GM21423 (cell line): ENCODE measurements at regions not wholly inside any gene's neighbourhood (a gene's known extent, or its start where the extent isn't known, plus 50 kb on each side); places are given as distances from the start of the nearest gene placed in this dataset.

ENCODE experiments used
- ATAC-seq: cut with Tn5 transposase; IDR thresholded peaks from one replicate; pipeline ENCODE4 v1.9.1; 2021; ENCODE audit warnings: mild to moderate bottlenecking, moderate library complexity; ENCODE audit not compliant: unreplicated experiment

DNA sequence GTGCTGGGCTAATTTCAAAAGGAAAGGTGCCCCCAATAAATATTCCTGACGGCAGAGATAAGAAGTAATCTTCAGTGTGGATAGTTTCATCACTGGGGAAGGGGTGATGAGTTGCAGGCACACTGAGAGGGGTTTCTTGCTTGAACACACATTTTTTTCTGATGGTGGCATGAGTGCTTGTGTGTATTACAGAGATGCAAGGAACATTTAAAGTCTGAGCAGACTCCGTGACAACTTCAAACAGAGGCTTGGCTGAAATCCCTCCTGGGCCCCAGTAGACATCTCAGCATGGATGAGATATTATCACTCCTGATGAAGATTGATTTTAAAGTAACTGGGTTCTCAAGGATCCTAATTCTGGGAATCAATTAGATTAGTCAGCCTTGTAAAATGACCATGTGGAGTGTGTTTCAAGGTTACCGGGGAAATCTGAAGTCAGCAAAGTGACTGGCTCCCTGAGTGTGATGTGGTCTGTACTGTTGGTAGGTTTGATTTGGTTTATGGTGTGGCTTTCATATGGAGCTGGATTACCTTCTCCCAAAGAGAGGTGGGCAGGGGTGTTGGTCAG, 435.8 kb upstream of the EEF2KMT start:
- no peak for ATAC-seq

DNA sequence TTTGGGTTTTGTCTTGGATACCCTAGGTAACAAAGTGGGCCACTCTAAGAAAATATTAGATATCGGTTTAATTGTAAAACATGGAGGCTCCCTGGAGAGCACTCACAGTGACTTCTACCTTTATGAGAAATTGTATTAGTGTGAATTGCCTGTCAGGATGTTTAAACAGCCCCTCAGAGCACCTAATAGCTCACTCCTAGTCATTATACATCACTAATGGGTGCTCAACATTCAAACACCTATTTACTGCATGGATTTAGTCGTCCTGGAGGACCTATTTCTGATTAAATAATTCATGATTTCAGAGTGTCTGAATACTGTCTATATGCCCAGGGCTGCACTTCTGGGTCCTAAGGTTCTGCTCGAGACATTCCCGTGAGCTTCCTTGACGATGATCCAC, 430.2 kb upstream of the EEF2KMT start:
- ATAC-seq, result no peak

DNA sequence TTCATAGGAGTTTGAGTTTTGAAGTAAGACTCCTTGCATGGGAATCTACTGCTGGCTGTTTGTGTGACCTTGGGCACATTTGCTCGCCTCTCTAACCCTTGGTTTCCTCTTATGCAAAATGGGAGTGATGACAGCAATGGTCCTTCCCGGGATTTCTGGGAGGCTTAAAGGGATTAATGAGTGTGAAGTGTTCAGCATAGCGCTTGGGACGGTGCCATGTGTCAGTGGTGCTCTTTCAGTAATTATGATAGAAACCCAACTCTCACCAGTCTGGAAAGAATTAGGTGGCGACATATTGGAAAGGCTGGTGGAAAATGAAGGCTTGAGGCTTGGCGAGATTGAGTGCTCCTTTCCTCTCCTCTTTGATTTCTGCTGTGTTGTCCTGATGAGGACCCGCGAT, 429.2 kb upstream of the EEF2KMT start:
- no peak for ATAC-seq

DNA sequence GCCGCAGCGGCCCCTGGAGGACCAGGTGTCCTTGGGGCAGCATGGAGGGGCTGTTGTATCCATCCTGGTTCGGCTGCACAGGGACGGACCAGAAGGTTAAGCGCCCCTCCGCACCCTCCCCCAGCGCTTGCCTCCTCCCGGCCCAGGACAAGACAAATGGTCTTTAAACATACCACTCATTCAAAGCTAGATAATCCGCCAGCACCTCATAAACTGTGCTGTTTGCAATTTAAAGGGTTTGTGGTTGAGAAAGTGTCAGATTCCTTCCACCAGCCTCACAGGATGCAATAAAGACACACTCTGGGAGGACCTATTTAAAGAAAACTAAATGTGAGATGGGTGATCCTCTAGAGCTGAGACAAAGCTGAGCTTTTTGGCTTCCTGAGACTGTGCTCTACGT, 426.2 kb upstream of the EEF2KMT start:
- no peak for ATAC-seq

DNA sequence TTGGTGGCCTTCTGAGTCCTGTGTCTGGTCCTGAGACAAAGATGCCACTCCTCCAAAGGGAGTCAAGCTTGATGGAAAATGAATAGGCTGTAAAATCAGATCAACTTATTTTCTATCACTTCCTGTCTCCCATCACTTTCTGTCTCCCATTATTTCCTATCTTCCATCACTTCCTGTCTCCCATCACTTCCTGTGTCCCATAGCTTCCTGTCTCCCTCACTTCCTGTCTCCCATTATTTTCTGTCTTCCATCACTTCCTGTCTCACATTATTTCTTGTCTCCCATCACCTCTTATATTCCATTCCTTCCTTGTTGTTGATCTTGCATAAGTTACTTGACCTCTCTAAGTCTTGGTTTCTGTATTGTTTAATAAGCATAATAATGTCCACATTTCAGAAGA, 418.5 kb upstream of the EEF2KMT start:
- no peak for ATAC-seq

DNA sequence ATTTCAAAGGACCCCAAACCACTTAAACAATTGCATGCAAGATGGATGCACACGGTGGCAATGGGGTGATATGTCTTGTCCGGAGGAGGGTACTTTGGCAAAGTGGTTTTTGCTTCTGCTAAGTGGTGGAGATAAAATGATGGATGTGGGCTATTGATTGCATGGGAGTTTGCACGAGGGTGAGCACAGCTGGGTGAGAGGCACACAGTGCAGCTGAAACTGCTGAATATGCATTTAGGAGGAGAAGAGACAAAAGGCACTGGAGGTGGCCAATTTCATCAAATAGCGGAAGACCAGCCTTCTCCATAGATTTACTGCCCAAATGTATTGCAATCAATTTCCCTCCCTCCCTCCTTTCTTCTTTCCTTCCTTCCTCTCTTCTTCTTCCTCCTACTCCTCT, 414.4 kb upstream of the EEF2KMT start:
- ATAC-seq, result no peak

DNA sequence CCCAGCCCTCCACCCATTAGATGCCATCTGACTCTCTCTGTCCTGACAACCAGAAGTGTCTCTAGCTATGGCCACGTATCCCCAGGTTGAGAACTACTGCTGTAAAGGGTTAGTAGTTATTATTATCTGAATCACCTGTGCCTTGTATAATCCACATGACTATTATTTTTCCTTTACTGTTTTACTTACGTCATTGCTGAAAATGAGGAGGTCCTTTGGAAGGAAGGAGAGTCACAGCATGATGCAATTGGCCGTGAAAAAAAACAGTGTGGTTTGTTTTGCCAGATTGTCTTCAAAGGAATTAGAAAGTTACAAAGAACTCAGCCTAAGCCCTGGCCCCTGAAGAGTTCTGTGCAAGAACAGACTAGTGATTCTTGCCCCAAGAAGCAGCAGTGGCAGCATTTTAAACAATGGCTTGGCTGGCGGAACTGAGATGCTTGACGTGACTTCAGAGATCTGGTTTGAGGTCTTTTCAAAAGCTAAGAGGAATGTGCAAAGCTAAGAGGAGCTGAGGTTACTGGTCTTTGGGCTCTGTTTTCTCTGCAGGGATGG, 413.3 kb upstream of the EEF2KMT start:
- ATAC-seq, result no peak

DNA sequence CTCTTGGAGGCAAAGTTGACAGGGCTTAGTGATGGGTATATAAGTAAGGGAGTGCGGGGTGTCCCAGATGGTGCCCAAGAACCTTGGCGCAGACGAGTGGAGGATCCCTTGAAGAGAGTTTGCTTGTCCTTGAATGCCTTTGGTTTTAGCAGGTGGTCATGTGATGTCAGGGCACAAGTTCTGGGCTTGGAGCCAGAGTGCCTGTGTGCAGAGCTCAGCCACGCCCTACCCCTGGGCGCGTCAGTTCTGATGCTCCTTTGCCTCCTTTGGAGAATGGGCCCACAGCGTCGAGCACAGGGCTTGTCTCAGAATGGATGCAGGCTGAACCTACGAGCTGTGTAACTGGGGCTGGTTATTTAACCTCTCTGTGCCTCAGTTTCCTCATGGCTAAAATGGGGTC, 412.2 kb upstream of the EEF2KMT start:
- no peak for ATAC-seq

DNA sequence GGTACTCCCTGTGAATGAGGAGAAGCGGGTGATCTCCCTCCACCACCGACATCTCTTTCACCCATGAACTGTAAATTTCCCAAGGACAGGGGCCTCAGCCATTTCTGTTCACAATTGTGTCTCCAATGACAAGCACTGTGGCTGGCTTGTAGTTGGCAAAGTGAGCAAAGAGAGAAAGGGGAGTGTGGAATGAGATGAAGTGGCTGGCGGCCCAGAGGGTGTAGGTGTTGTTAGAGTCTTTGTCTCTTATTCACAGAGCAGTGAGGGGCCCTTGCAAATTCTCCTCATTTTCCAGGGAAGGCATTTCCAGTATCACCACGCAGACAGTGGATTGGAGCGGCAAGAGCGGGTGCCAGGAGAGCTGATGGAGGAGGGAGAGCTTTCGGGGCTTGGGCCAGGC, 411.7 kb upstream of the EEF2KMT start:
- no peak for ATAC-seq

DNA sequence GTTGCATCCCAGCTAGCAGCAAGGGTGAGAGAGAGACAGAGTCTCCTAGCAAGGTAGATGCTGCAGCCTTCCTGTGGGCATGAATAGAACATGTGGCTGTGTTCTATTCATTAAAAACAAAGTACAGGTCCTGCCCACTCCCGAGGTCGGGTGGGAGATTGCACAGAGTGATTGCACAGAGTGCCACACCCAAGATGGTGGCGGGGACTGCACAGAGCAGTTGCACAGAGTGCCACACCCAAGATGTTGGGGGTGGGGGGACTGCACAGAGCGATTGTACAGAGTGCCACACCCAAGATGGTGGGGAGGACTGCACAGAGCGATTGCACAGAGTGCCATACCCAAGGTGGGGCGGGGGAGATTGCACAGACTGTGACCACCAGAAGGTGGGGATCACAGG, 410.8 kb upstream of the EEF2KMT start:
- no peak for ATAC-seq

DNA sequence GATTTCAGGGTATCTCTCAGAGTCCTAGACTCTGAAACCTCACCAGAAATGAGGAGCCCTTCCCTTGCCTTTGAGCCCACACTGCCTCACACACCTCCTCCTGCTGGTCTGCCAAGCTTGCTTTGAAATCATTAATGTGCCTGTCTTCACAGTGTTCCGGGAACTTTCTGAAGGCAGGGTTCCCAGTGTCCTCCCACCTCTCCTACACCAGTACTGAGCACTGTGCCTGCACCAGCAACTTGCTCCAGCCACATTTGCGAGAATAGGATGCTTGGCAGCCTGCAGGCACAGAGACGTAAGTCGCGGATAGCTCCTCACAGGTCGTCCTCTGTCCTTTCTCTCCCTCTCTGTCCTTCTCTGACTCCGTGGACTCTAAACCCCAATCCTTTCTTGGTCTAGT, 408.4 kb upstream of the EEF2KMT start:
- no peak for ATAC-seq

DNA sequence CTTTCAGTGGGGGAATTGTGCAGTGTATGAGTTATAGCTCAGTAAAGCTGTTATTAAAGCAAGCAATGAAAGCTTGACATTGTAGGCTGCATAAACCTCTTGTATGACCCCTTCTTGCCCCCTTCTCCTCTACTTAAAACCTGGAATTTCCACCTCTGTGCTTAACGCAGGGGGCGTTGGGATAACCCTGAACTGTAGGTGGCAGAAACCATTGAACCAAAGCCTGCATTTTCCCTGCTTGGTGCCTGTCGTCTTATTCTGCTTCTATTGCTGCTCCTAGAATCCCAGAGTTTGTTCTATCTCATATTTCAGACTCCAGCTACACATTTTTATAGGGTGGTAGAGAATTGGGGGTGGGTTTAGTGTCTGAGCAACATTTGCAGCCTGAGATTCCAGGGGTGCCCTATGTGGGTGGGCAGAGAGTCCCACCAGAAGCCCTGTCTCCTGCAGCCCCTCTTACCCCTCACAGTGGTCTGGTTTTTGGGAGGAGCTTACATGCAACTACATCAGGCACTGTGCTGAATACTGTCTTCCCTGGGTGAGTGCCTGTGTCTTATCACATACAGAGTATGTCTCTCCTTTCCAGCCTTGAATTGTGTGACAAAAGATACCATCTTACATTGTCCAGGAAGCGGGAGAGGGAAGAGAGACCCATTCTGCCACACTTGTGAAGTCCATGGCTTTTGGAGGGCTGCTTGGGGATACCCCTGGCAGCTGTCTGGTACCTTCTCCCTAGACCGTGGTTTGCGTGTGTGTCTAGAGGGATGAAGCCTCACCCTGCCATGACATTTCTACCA, 407.7 kb upstream of the EEF2KMT start:
- ATAC-seq, result no peak

DNA sequence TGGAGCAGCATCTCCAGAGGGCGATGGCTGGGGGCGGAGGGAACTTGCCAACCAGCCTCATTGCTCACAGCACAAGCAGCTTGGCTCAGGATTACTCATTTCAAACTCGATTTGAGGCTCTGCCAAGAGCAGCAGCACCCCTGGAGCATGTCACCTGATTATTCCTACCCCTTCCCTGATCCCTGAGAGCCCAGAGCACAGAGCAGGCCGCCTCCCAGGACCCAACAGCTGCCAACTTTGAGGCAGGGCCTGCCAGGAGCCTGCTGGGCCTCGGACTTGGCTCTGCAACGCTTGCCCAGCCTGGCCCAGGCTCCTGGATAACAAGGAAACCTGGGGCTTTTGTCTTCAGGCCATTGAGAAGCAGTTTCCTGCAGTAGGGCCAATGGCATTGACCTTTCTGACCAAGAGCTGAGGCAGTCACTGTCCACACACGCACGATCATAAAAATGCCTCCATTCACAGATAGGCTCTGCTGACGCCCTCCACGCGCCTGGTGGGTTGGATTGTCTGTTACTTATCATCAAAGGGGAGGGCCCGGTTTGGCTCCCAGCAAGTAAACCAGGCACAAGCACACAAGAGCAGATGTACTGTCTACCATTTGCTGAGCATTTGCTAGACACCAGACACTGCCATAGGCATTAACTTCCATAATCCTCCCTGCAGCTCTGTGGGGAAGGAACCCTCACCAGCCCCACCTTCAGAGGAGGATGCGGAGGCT, 406.6 kb upstream of the EEF2KMT start:
- ATAC-seq, result no peak

DNA sequence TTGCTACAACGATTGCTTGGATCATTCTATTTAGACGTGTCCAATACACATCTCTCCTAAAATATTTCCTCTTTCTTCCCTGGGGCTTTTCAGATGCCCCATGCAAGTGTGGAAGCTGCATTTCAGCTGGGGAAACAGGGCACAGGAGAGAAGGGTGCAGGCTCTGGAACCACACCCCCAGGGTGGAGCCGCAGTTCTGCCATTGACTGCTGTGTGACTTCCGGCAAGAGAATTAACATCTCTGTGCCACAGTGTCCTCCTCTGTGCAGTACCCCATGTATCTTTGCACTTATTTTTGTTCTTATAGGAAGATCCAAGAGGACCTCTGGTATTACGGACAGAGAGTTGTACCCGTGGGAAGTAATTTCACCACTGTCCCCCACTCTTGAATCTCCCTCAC, 405.3 kb upstream of the EEF2KMT start:
- no peak for ATAC-seq

DNA sequence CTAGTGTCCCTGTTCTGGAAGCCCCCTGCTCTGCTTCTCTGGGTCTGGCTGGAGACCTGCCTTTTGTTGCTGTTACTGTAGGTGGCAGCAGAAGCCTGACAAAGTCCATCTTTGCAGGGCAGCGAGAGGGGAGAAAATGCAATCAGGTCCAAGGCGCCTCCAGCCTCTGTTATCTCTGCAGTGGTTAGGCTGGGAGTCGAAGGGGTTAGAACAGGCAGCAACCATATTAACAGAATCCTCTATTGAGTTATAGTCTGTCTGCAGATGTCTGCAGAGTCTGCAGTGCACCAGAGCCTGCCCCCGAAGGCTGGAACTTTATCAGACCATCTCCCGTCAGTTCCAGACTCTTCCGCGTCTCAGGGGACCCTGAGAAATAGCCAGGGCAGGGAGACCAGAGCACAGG, 404.9 kb upstream of the EEF2KMT start:
- no peak for ATAC-seq

DNA sequence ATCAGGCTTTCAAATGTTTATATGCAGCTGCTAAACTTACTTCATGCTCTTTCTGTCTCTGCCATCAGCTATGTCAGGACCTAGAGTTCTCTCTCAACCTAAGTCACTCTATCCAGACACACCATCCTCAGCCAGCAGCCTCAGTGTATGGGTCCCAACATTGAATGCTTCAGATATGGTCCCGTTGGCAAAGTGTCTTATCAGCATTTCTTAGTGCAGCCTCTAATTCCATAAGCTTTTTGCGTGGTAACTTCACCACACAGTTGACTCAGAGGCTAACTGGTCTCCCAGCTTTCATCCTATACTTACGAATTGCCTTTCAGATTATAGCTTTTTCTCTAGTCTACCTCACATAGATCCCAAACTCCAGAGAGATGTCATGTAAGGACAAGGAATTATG, 402.9 kb upstream of the EEF2KMT start:
- no peak for ATAC-seq

DNA sequence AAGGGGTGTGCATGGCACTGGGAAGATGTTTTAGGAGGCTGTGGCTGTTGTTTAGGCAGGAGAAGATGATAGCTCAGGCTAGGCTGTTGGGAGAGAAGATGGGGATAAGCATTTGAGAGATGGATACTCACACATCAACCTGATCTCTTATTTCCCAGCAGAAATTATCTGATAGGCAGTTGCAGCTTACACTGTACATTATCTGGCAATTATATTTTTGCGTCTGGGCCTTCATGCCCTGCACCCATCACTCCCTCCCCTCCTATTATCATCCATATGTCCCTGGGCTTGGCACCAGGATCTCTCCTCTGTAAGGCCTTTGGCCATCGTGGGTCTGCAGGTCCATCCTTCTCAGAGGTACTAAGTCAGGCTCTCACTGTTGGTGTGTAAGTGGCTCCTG, 401.0 kb upstream of the EEF2KMT start:
- ATAC-seq, result no peak

DNA sequence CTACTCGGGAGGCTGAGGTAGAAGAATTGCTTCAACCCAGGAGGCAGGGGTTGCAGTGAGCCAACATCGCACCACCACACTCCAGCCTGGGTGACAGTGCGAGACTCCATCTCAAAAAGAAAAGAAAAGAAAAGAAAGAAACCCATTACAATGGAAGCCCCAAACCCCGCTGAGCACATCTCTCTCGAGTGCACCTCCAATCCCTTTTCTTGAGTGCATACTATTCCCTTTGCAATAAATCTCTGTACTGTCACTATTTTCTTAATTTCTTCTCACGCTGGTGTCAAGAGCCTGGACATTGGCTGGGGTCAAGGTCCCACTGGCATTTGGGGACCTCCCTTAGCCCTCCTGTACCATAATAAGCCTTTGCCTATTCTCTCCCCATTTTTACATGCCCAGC, 398.4 kb upstream of the EEF2KMT start:
- ATAC-seq, result no peak

DNA sequence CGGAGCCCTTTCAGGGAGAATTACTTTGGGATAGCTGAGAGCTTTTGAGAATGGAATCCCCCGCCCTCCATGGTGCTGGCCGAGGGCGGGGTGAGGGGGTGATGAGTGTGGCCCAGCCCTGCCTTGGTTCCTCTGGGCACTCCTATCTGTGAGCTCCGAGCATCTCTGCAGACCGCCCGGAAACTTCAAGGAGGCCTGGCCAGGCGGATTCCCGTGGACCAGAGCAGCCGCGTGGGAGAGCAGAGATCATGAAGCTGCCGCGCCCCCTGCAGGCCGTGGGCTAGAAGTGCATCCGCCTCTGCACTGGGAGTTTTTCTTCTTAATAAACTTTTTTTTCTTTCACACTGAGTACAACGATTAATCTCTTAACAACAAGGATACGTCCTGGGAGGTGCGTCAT, 392.9 kb upstream of the EEF2KMT start:
- ATAC-seq, result no peak

DNA sequence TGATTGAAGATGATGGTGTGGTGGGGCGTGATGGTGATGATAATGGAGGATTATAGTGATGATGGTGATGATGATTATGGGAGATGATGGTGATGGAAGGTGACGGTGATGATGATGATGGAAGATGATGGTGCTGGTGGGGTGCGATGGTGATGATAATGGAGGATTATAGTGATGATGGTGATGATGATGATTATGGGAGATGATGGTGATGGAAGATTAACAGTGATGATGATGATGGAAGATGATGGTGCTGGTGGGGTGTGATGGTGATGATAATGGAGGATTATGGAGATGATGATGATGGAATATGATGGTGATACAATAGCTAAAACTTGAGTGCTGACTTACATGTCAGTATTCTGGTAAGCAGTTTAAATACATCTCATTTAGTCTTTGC, 391.0 kb upstream of the EEF2KMT start:
- ATAC-seq, result no peak

DNA sequence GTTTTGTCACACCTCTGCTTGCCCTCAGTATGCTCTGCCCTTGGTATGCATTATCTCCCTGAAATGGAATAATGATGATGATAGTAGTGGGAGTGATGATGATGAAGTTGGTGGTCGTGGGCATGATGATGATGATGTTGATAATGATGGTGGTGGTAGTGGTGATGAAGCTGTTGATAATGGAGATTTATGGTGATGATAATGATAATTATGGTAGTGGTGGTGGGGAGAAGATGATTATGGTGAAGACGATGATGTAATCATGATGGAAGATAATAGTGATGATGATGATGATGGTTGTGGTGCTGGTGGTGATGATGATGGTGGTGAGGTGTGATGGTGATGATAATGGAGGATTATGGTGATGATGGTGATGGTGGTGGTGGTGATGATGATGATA, 390.1 kb upstream of the EEF2KMT start:
- no peak for ATAC-seq

DNA sequence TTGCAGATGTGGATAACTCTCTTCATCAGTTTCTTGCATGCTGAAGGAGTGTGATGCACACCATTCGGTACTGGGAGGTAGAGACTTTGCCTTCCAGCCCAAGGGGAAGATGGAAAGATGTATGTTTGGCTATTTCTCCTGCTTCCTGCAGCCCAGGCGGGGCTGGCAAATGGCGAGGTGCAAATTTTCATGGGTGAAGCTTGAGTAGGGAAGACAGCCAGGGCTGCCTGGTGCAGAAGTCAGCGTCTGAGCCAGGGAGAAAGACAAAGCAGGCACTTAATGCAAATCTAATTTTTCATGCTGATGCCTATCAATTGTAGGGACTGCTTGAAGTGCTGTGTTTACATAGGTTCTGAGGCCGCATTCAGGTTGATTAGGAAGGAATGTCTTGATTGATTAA, 384.7 kb upstream of the EEF2KMT start:
- ATAC-seq, result no peak
